ENCODE measurements at regions not wholly inside any gene's neighbourhood (a gene's known extent, or its start where the extent isn't known, plus 50 kb on each side); places are given as distances from the start of the nearest gene placed in this dataset.

DNA sequence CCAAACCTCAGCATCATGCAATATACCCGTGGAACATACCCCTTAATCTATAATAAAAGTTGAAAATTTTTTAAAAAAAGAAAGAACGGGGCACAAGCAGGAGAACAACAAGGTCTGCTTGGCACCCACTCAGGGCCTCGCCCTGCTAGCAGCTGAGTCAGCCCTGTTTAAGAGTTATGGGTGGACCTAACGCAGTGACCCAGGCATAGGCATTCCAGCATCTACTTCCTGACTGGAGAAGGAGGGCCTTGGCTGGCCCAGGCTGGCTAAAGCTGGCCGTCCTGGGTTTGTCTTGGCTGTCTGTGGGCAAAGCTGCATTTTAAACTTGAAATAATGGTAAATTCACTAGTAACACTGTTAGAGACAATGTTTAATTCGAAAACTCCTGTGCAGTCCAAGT is 236.7 kb upstream of the PGRMC2 start:
- Histone ChIP-seq H3K4me3 (no peak overlapping the region), H3K27me3 (no peaks in the 10 kb centered on the region), H3K9me3 (no peaks in the 10 kb centered on the region), H3K4me1 (peaks cover 3 to 55% (median 26%) of the 10 kb centered on the region in 12 donors), H3K36me3 (no peaks in the 10 kb centered on the region), H3K27ac (peak overlapping the region in 8 of 12 donors; percentile 2 to 61 (median 30))
- peak in 2 of 4 donors; percentile 60 to 72 for ATAC-seq
- WGBS, 4 donors = 74 to 83% (median 75%) methylated on average over 6 of the region's 6 CpGs
- TF ChIP-seq POLR2A (IDR thresholded peaks at IDR 0.05) = no peak
- TF ChIP-seq, protein P1, sequence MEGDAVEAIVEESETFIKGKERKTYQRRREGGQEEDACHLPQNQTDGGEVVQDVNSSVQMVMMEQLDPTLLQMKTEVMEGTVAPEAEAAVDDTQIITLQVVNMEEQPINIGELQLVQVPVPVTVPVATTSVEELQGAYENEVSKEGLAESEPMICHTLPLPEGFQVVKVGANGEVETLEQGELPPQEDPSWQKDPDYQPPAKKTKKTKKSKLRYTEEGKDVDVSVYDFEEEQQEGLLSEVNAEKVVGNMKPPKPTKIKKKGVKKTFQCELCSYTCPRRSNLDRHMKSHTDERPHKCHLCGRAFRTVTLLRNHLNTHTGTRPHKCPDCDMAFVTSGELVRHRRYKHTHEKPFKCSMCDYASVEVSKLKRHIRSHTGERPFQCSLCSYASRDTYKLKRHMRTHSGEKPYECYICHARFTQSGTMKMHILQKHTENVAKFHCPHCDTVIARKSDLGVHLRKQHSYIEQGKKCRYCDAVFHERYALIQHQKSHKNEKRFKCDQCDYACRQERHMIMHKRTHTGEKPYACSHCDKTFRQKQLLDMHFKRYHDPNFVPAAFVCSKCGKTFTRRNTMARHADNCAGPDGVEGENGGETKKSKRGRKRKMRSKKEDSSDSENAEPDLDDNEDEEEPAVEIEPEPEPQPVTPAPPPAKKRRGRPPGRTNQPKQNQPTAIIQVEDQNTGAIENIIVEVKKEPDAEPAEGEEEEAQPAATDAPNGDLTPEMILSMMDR (IDR thresholded peaks at IDR 0.05) = no peak
- intact Hi-C loops (cut with DNase I) = loop anchor here in 1 of 10 donors (5.0 kb wide), 1 partner anchor 57 kb away; no protein-coding TSS in a partner anchor
- peak in 3 of 5 donors; percentile 25 to 59 (median 44) for DNase-seq

DNA sequence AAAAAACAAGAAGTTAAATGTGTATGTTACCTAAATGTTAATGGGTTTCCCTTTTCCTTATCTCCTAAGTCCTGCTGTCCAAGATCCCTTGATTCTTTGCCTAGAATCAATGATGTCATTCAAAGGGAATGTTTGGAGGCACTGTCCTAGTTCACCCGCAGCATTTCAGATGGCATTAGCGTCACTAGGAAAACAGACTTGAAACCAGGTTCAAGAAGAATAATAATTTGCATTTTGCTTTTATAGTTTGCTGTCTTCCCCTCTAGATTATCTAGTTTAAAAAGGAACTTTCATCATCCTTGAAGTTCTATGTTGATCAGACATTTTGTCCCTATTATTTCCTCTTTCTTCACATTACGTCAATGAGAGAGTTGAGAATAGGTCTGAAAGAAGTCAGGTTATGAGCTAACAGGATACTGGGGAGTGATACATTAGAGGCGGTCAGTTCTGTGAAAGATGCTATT is 234.1 kb upstream of the PGRMC2 start:
- H3K4me3 ChIP-seq = no peak overlapping the region
- H3K27me3 ChIP-seq = no peaks in the 10 kb centered on the region
- intact Hi-C loops (cut with DNase I) = loop anchor here in 2 of 10 donors (2.0 to 5.0 kb wide), 2 partner anchors 54 to 67 kb away; no protein-coding TSS in a partner anchor
- H3K4me1 ChIP-seq = peaks cover 3 to 55% (median 33%) of the 10 kb centered on the region in 12 donors
- DNase-seq = no peak
- H3K27ac ChIP-seq = peak overlapping the region in 2 of 12 donors; percentile 4 to 24
- H3K9me3 ChIP-seq = no peaks in the 10 kb centered on the region
- no peaks in the 10 kb centered on the region for H3K36me3 ChIP-seq
- peak in 1 of 4 donors; percentile 29 for ATAC-seq
- TF ChIP-seq, protein P1 (IDR thresholded peaks at IDR 0.05) = no peak
- TF ChIP-seq POLR2A (IDR thresholded peaks at IDR 0.05) = no peak
- 21 to 34% (median 32%) methylated on average over 4 of the region's 4 CpGs for WGBS, 4 donors

DNA sequence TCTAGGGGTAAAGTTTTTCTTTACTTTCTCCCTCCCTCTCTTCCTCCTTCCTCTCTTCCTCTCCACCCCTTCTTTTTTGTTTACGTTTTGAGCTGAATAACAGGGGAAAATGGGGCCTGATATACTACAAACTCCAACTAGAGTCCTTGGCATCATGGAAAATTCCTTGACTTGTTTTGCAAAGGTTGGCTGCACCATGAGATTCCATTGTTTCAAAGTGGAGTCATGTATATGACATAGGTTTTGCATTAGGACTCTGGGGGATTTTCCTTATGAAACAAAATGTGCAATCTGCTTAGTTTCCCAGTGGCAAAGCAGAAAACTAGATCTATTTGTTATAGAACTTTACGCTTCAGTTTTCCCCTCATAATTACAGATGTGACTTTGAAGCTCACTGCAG is 233.5 kb upstream of the PGRMC2 start:
- Histone ChIP-seq H3K27me3 (no peaks in the 10 kb centered on the region), H3K9me3 (no peaks in the 10 kb centered on the region), H3K36me3 (no peaks in the 10 kb centered on the region), H3K27ac (peak overlapping the region in 2 of 12 donors; percentile 4 to 24), H3K4me1 (peaks cover 3 to 57% (median 33%) of the 10 kb centered on the region in 12 donors), H3K4me3 (no peak overlapping the region)
- intact Hi-C loops (cut with DNase I) = loop anchor here in 1 of 10 donors (5.0 kb wide), 1 partner anchor 54 kb away; no protein-coding TSS in a partner anchor
- TF ChIP-seq, protein P1 (IDR thresholded peaks at IDR 0.05) = no peak
- TF ChIP-seq POLR2A (IDR thresholded peaks at IDR 0.05) = no peak
- WGBS, 4 donors = 73 to 83% (median 77%) methylated on average over 2 of the region's 2 CpGs
- no peak for ATAC-seq
- no peak for DNase-seq

DNA sequence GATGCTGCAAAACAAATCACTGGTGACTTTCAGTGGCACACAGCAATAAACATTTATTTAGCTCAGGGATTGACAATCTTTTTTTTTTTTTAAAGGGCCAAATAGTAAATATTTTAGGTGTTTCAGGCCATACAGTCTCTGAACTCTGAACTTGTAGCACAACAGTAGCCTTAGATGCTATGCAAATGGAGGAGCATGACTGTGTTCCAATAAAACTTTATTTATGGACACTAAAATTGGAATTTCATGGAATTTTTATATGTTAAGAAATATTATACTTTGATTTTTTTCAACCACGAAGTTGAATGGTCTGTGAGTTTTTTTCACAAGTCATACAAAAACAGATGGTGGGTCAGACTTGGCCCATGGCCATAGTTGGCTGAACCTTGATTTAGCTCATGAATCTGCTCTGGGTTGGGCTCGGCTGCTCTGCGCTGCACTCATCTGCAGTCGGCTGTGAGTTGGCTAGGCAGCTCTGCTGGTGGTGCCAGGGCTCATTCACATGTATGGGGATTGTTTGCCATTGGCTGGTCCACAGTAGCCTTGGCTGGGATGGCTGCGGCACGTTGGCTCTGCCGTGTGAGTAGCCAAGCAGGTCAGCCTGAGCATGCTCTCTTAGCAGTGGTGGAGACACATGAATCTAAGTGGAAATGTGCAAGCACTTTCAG is 231.7 kb upstream of the PGRMC2 start:
- ATAC-seq = peak in 3 of 4 donors; percentile 26 to 37 (median 35)
- Histone ChIP-seq H3K27me3 (no peaks in the 10 kb centered on the region), H3K27ac (peak overlapping the region in 3 of 12 donors; percentile 58 to 61 (median 60)), H3K4me3 (no peak overlapping the region), H3K36me3 (no peaks in the 10 kb centered on the region), H3K4me1 (peaks cover 0 to 47% (median 28%) of the 10 kb centered on the region in 12 donors), H3K9me3 (peaks cover 0 to 4% (median 0%) of the 10 kb centered on the region in 12 donors)
- no peak for TF ChIP-seq POLR2A (IDR thresholded peaks at IDR 0.05)
- TF ChIP-seq, protein P1 (IDR thresholded peaks at IDR 0.05) = no peak
- intact Hi-C loops (cut with DNase I) = no loop called here
- WGBS, 4 donors = 37 to 61% (median 53%) methylated on average over 6 to 7 of the region's 7 CpGs
- peak; percentile 49 to 83 (median 73) for DNase-seq

Data from heart left ventricle (tissue), 16 donors.